Lower lobe of right lung (tissue), 2 donors: ENCODE measurements at regions not wholly inside any gene's neighbourhood (a gene's known extent, or its start where the extent isn't known, plus 50 kb on each side); places are given as distances from the start of the nearest gene placed in this dataset.
A peak's percentile ranks its signal among the peaks of the same experiment; 100 is the strongest.

Experiments used
- ATAC-seq, 2 donors: fragments of 200-7000 bp; cut with Tn5 transposase; one replicate each; pipeline ENCODE4 v1.9.1; 2020 to 2022; ENCODE audit warnings: mild to moderate bottlenecking in 2 of 2, moderate library complexity in 2 of 2
- DNase-seq: peaks from one replicate; pipeline ENCODE4 v3.0.0-alpha.2; 2020
- H3K27ac ChIP-seq: fragments of 200-600 bp; one replicate; pipeline ENCODE4 v1.8.0; 2022
- H3K27me3 ChIP-seq: fragments of 200-600 bp; one replicate; pipeline ENCODE4 v1.8.0; 2022; ENCODE audit warnings: low read depth
- H3K36me3 ChIP-seq: fragments of 200-600 bp; one replicate; pipeline ENCODE4 v1.8.0; 2022; ENCODE audit warnings: mild to moderate bottlenecking
- H3K4me1 ChIP-seq: fragments of 200-600 bp; one replicate; pipeline ENCODE4 v1.8.0; 2022
- H3K4me3 ChIP-seq: fragments of 200-600 bp; one replicate; pipeline ENCODE4 v1.8.0; 2022; ENCODE audit warnings: mild to moderate bottlenecking
- H3K9me3 ChIP-seq: fragments of 200-600 bp; one replicate; pipeline ENCODE4 v1.8.0; 2022
- intact Hi-C: fragments of 100-400 bp; cut with DNase I; formaldehyde crosslinking; loops from one replicate; pipeline ENCODE4 v1.11.0; 2022
- TF ChIP-seq, protein P1 (sequence below): fragments of 200-600 bp; IDR thresholded peaks from one replicate; pipeline ENCODE4 v1.8.0; 2022; ENCODE audit warnings: antibody characterized with exemption, mild to moderate bottlenecking
- donor health status: DM: no; HTN: yes; CAD: no; lungs with severe emphysema.

- H3K4me3 ChIP-seq, result no peak overlapping the region
- ATAC-seq (no peak), DNase-seq (no peak)
- H3K9me3 ChIP-seq, result no peaks in the 10 kb centered on the region
- intact Hi-C loops, result no loop called here
- no peak overlapping the region for H3K27ac ChIP-seq
- no peaks in the 10 kb centered on the region for H3K36me3 ChIP-seq
- TF ChIP-seq, protein P1, sequence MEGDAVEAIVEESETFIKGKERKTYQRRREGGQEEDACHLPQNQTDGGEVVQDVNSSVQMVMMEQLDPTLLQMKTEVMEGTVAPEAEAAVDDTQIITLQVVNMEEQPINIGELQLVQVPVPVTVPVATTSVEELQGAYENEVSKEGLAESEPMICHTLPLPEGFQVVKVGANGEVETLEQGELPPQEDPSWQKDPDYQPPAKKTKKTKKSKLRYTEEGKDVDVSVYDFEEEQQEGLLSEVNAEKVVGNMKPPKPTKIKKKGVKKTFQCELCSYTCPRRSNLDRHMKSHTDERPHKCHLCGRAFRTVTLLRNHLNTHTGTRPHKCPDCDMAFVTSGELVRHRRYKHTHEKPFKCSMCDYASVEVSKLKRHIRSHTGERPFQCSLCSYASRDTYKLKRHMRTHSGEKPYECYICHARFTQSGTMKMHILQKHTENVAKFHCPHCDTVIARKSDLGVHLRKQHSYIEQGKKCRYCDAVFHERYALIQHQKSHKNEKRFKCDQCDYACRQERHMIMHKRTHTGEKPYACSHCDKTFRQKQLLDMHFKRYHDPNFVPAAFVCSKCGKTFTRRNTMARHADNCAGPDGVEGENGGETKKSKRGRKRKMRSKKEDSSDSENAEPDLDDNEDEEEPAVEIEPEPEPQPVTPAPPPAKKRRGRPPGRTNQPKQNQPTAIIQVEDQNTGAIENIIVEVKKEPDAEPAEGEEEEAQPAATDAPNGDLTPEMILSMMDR, result no peak
- no peaks in the 10 kb centered on the region for H3K4me1 ChIP-seq
- H3K27me3 ChIP-seq, result no peaks in the 10 kb centered on the region
These were observed 529.2 kb downstream of the USP25 start for GRCh38 chr21:16258844-16259611.

DNA sequence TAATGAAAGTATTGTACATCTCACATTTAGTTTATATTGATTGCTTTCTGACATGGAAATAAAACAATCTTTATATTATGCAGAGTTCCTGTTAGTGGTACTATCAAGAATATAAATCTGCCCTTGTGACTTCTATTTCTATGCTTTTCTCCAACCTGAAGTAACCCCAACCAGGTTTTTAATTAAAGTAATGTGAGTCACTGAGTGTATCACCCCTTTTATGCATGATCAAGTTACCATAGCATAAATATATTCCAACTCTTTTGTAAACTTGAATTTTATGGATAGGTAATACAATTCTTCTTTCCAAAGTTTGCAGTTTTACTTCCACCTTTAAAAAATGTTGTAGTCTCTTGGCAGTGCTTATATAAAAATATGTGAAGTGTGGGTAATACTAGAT is 532.3 kb downstream of the USP25 start:
- Histone ChIP-seq H3K9me3 (no peaks in the 10 kb centered on the region), H3K4me1 (no peaks in the 10 kb centered on the region), H3K4me3 (no peak overlapping the region), H3K27me3 (no peaks in the 10 kb centered on the region), H3K27ac (no peak overlapping the region), H3K36me3 (no peaks in the 10 kb centered on the region)
- no peak for ATAC-seq
- intact Hi-C loops, result no loop called here
- no peak for DNase-seq
- TF ChIP-seq, protein P1, result no peak

DNA sequence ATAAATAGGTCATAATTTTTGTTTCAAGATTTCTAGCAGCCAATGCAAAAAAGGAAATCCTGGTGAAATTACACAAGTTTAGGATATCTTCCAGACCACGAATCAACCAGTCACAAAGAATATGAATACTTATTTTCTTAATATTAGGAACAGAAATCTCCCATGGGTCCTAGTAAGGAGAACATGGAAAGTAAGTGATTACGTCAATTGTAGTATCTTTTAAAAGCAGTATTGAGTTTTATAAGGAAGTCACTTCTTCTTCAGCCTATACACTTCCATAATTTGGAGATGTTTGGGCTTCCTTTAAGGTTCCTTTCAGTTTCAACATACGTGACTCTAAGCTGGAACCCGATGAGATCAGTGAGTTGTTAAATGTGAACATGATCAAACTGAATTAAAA is 534.5 kb downstream of the USP25 start:
- Histone ChIP-seq H3K27me3 (no peaks in the 10 kb centered on the region), H3K4me1 (no peaks in the 10 kb centered on the region), H3K4me3 (no peak overlapping the region), H3K36me3 (no peaks in the 10 kb centered on the region), H3K27ac (no peak overlapping the region), H3K9me3 (no peaks in the 10 kb centered on the region)
- TF ChIP-seq, protein P1, result no peak
- no peak for DNase-seq
- intact Hi-C loops, result no loop called here
- peak in 1 of 2 donors; percentile 32 for ATAC-seq

GRCh38 chr21:16269476-16269875 is 539.7 kb downstream of the USP25 start:
- DNase-seq (no peak), ATAC-seq (no peak)
- no peak overlapping the region for H3K27ac ChIP-seq
- no peak overlapping the region for H3K4me3 ChIP-seq
- TF ChIP-seq, protein P1, result no peak
- H3K36me3 ChIP-seq, result no peaks in the 10 kb centered on the region
- no peaks in the 10 kb centered on the region for H3K27me3 ChIP-seq
- no peaks in the 10 kb centered on the region for H3K4me1 ChIP-seq
- H3K9me3 ChIP-seq, result no peaks in the 10 kb centered on the region
- intact Hi-C loops, result no loop called here

DNA sequence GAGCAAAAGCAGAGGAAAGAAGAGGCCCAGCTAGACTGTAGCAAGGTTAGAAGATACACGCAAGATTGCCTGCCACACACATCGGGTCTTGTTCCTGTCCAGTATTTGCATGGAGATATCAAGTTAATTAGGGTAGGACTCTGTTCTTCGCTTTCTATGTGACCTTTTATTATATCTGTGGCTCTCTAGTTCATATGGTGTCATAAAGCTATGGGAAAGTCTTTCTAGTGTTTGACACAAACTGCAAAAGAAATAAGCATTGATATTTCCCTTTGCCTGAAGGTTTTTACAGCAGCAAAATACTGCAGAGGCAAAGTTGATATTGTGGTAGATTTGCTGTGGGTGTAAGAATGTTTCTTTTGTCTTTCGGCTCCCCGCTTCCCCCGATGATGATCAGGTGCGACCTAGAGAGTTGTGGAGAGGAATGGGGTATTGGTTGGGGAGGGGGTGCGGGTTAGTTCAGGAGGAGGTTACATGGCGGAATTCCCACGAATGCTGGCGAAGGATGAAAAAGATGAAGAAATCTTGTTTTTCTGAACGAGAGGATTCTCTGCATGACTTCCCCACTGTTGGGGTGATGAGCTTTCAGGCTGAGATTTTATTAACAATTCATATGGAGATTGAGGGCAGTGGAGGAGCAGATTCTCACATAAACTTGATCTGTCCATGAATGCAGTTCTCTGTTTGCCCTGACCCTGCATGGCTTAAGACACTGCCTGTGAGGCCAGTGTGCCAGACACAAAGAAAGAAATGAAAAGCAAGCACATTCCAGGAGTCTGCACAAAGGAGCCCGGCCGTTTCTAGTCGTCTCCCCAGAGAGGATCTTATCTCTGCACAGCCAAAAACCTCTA is 550.2 kb downstream of the USP25 start:
- no peaks in the 10 kb centered on the region for H3K4me1 ChIP-seq
- TF ChIP-seq, protein P1, result no peak
- H3K4me3 ChIP-seq, result peak overlapping the region; percentile 10
- DNase-seq (no peak), ATAC-seq (peak; percentile 43 to 62)
- H3K36me3 ChIP-seq, result no peaks in the 10 kb centered on the region
- H3K27me3 ChIP-seq, result no peaks in the 10 kb centered on the region
- intact Hi-C loops, result no loop called here
- H3K9me3 ChIP-seq, result no peaks in the 10 kb centered on the region
- H3K27ac ChIP-seq, result peak overlapping the region; percentile 8
